K562 (cell line): ENCODE measurements at regions not wholly inside any gene's neighbourhood (a gene's known extent, or its start where the extent isn't known, plus 50 kb on each side); places are given as distances from the start of the nearest gene placed in this dataset.

Source experiments
- ARID1B ChIP-seq: fragments of 450-650 bp; IDR thresholded peaks from 2 replicates; pipeline ENCODE4 v1.6.1; 2016; ENCODE audit warnings: antibody characterized with exemption, mild to moderate bottlenecking, inconsistent platforms
- ARID3A ChIP-seq: IDR thresholded peaks from 2 replicates; pipeline ENCODE4 v1.6.1; 2012; ENCODE audit warnings: low read depth, low read length, improper control_type of control experiment, borderline replicate concordance
- DLX4 ChIP-seq: fragments of 250-450 bp; sonication (Bioruptor Pico); IDR thresholded peaks from 2 replicates; pipeline ENCODE4 v1.6.1; 2021; ENCODE audit warnings: mild to moderate bottlenecking
- E2F1 ChIP-seq: sonication (generic); formaldehyde crosslinking; IDR thresholded peaks from 2 replicates; pipeline ENCODE4 v1.8.1; 2023; ENCODE audit warnings: mild to moderate bottlenecking, missing genetic modification reagents, moderate library complexity
- E2F3 ChIP-seq: fragments of 250-450 bp; sonication (Bioruptor Pico); IDR thresholded peaks from 2 replicates; pipeline ENCODE4 v1.4.0; 2020; ENCODE audit warnings: mild to moderate bottlenecking
- GTF2F1 ChIP-seq: IDR thresholded peaks from 2 replicates; pipeline ENCODE4 v1.6.1; 2011; ENCODE audit warnings: low read depth, low read length, improper control_type of control experiment
- KLF16 ChIP-seq: IDR thresholded peaks from 2 replicates; pipeline ENCODE4 v1.6.1; 2016; ENCODE audit warnings: antibody characterized with exemption
- LEF1 ChIP-seq: fragments of 450-650 bp; IDR thresholded peaks from 2 replicates; pipeline ENCODE4 v1.6.1; 2016; ENCODE audit warnings: mild to moderate bottlenecking
- MITF ChIP-seq: IDR thresholded peaks from 2 replicates; pipeline ENCODE4 v1.6.1; 2014; ENCODE audit warnings: antibody characterized with exemption
- POLR2B ChIP-seq: fragments of 450-650 bp; IDR thresholded peaks from 2 replicates; pipeline ENCODE4 v1.6.1; 2018; ENCODE audit warnings: low read depth; ENCODE audit not compliant: partially characterized antibody
- PRDM10 ChIP-seq: fragments of 450-650 bp; IDR thresholded peaks from 2 replicates; pipeline ENCODE4 v1.6.1; 2018; ENCODE audit not compliant: partially characterized antibody
- PRPF4 ChIP-seq: fragments of 200-400 bp; formaldehyde crosslinking; IDR thresholded peaks from one replicate; pipeline ENCODE4 v1.6.1; 2017; ENCODE audit warnings: low read length, low read depth, mild to moderate bottlenecking; ENCODE audit not compliant: insufficient read depth, poor library complexity, severe bottlenecking
- TBL1XR1 ChIP-seq, 2 experiments: IDR thresholded peaks; 2 replicates each; pipeline ENCODE4 v1.6.1; 2012; ENCODE audit warnings: improper control_type of control experiment in 2 of 2, low read length in 2 of 2, mild to moderate bottlenecking in 1 of 2
- ZBTB43 ChIP-seq: sonication (generic); formaldehyde crosslinking; IDR thresholded peaks from 2 replicates; pipeline ENCODE4 v1.8.0; 2023; ENCODE audit warnings: mild to moderate bottlenecking, missing genetic modification reagents
- ZNF133 ChIP-seq: fragments of 250-450 bp; sonication (Bioruptor Pico); IDR thresholded peaks from 2 replicates; pipeline ENCODE4 v1.4.0; 2020; ENCODE audit warnings: mild to moderate bottlenecking
- ZNF707 ChIP-seq: fragments of 250-450 bp; sonication (Bioruptor Pico); conservative IDR thresholded peaks from 2 replicates; pipeline ENCODE4 v1.8.0; 2022; ENCODE audit warnings: inconsistent platforms, mild to moderate bottlenecking, moderate library complexity

- TF ChIP-seq TBL1XR1 (IDR thresholded peaks at IDR 0.05; ENCODE audit: low read length in 2 of 2) (peak in 1 of 2 experiments; percentile 55; a peak in 2 of 4 replicates), ZNF707 (CRISPR knock-in tag) (no peak), MITF (peak; percentile 92), PRDM10 (no peak), DLX4 (CRISPR knock-in tag) (no peak), KLF16 (peak; percentile 70; the same call in 1 of the 2 replicates), E2F3 (CRISPR knock-in tag) (no peak), PRPF4 (no peak), LEF1 (peak; percentile 82; the same call in 1 of the 2 replicates), ZBTB43 (CRISPR knock-in tag) (no peak), ZNF133 (CRISPR knock-in tag) (no peak), ARID1B (peak; percentile 89), ARID3A (no peak), E2F1 (CRISPR knock-in tag) (0 out of 2 replicates have a peak, but pooled peaks have one; percentile 33), GTF2F1 (no peak), POLR2B (no peak)
These were observed 203.6 kb downstream of the SPRY1 start (continued) for GRCh38 chr4:123599920-123600810.
